Thyroid gland (tissue), 4 donors: ENCODE measurements at regions not wholly inside any gene's neighbourhood (a gene's known extent, or its start where the extent isn't known, plus 50 kb on each side); places are given as distances from the start of the nearest gene placed in this dataset.

Source experiments
- DNase-seq, 2 donors: peaks; one replicate each; pipeline ENCODE4 v3.0.0-alpha.2; 2019
- H3K27ac ChIP-seq, 3 donors: fragments of 200-600 bp; sonication (generic); 1 replicate in 2 of 3; 2 replicates in 1 of 3; pipeline ENCODE4 v1.5.1; 2016 to 2019; ENCODE audit warnings: mild to moderate bottlenecking in 1 of 3, moderate library complexity in 1 of 3
- H3K27me3 ChIP-seq: fragments of 200-600 bp; sonication (generic); one replicate; pipeline ENCODE4 v1.5.1; 2019
- H3K36me3 ChIP-seq, 2 donors: fragments of 200-600 bp; sonication (generic); one replicate each; pipeline ENCODE4 v1.5.1; 2016 to 2019
- H3K4me1 ChIP-seq, 2 donors: fragments of 200-600 bp; sonication (generic); one replicate each; pipeline ENCODE4 v1.5.1; 2017 to 2019
- H3K4me3 ChIP-seq, 3 donors: fragments of 200-600 bp; sonication (generic); replicated peaks in 1 of 3; 1 replicate in 2 of 3; 2 replicates in 1 of 3; pipeline ENCODE4 v1.5.1; 2016; ENCODE audit warnings: mild to moderate bottlenecking in 1 of 3
- H3K9me3 ChIP-seq: fragments of 200-600 bp; sonication (generic); one replicate; pipeline ENCODE4 v1.5.1; 2017
- POLR2A ChIP-seq, 2 donors: fragments of 450-650 bp; IDR thresholded peaks; one replicate each; pipeline ENCODE4 v1.6.1; 2017; ENCODE audit warnings: antibody characterized with exemption in 2 of 2, mild to moderate bottlenecking in 2 of 2, moderate library complexity in 1 of 2
- whole genome bisulfite sequencing, 2 donors: methylation state at CpG; one replicate each; pipeline ENCODE4 v1.1.5; 2017; 5-methylcytosine and 5-hydroxymethylcytosine counted together
- intact Hi-C: fragments of 100-400 bp; cut with DNase I; formaldehyde crosslinking; loops from one replicate; pipeline ENCODE4 v1.15.1; 2023
- TF ChIP-seq, protein P1 (sequence below), 6 experiments: fragments of 200-600 bp in 3 of 6; fragments of 450-650 bp in 3 of 6; sonication (generic) in 3 of 6; IDR thresholded peaks; one replicate each; pipeline ENCODE4 v1.5.1; 2016 to 2019; ENCODE audit warnings: antibody characterized with exemption in 6 of 6, mild to moderate bottlenecking in 2 of 6, inconsistent platforms in 1 of 6, moderate library complexity in 1 of 6

DNA sequence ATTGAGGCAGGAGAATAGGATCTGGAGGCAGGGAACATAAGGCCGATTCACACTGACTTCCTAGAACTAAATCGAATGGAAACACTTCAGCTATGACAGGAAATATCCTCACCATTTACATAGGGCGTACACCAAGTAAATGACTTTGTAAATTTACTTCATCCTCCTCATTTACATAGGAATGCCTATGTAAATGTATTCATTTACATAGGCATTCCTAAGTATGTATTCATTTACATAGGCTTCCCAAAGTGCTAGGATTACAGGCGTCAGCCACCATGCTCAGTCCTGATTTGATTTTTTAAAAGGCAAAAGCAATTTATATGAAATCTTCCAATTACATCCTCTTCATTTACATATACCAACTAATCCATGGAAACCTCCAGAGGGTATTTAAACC, 133.1 kb upstream of the RFC3 start:
- H3K4me3 ChIP-seq = no peak overlapping the region
- H3K27me3 ChIP-seq = no peaks in the 10 kb centered on the region
- WGBS, 2 donors = 82 to 88% methylated on average over 4 of the region's 4 CpGs
- no peaks in the 10 kb centered on the region for H3K9me3 ChIP-seq
- H3K4me1 ChIP-seq = no peaks in the 10 kb centered on the region
- no peaks in the 10 kb centered on the region for H3K36me3 ChIP-seq
- TF ChIP-seq, protein P1, sequence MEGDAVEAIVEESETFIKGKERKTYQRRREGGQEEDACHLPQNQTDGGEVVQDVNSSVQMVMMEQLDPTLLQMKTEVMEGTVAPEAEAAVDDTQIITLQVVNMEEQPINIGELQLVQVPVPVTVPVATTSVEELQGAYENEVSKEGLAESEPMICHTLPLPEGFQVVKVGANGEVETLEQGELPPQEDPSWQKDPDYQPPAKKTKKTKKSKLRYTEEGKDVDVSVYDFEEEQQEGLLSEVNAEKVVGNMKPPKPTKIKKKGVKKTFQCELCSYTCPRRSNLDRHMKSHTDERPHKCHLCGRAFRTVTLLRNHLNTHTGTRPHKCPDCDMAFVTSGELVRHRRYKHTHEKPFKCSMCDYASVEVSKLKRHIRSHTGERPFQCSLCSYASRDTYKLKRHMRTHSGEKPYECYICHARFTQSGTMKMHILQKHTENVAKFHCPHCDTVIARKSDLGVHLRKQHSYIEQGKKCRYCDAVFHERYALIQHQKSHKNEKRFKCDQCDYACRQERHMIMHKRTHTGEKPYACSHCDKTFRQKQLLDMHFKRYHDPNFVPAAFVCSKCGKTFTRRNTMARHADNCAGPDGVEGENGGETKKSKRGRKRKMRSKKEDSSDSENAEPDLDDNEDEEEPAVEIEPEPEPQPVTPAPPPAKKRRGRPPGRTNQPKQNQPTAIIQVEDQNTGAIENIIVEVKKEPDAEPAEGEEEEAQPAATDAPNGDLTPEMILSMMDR (IDR thresholded peaks at IDR 0.05) = no peak
- no peak for DNase-seq
- no peak overlapping the region for H3K27ac ChIP-seq
- intact Hi-C loops = no loop called here

DNA sequence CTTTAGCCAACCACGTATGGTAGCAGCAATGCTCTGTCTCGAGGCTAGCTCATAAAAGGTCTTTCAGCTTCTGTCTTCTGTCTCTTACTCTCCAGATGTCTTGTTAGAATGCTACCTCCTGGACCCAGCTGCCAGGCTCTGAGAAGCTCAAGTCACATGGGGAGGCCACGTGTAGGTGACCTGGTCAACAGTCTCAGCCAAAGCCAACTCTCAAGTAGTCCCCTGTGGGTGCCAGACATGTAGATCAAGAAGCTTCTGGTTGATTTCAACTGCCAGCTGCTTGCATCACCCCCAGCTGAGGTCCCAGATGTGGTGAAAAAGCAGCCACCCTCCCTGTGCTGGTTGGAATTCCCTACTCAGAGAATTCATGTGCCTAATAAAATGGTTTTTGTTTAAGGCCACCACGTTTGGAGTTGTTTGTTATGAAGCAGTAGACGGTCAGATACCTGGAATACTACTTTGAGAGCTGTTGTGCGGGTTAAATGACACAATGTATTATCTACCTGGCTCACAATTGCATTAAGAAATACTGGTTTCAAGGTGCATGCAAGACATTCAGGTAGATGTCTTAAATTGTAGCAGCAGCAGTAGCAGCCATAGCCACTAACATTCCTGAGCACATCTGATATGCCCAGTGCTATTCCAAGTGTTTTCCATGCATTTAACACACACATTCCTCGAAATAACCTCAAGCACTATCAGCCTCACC, 131.0 kb upstream of the RFC3 start:
- no peak overlapping the region for H3K4me3 ChIP-seq
- intact Hi-C loops = no loop called here
- WGBS, 2 donors = 74 to 82% methylated on average over 7 of the region's 7 CpGs
- H3K4me1 ChIP-seq = no peaks in the 10 kb centered on the region
- no peaks in the 10 kb centered on the region for H3K27me3 ChIP-seq
- H3K9me3 ChIP-seq = no peaks in the 10 kb centered on the region
- no peak for DNase-seq
- no peaks in the 10 kb centered on the region for H3K36me3 ChIP-seq
- no peak for TF ChIP-seq POLR2A (IDR thresholded peaks at IDR 0.05)
- TF ChIP-seq, protein P1 (IDR thresholded peaks at IDR 0.05) = no peak
- no peak overlapping the region for H3K27ac ChIP-seq

DNA sequence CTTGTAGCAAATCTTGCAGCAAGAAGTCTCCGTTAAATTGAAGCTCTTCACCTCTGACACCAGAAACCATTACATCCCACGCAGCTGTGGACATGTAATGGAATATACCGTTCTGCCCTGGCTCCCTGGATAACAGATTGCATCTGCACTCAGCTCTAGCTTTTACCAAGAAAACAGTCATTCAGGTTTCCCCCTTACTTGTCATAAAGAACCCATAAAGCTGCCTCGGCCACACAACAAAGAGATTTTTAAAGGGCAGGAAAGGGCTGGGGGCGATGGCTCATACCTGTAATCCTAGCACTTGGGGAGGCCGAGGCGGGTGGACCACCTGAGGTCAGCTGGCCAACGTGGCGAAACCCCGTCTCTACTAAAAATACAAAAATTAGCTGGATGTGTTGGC, 127.6 kb upstream of the RFC3 start:
- WGBS, 2 donors = 91% methylated on average over 10 of the region's 10 CpGs
- no peaks in the 10 kb centered on the region for H3K36me3 ChIP-seq
- TF ChIP-seq, protein P1 (IDR thresholded peaks at IDR 0.05) = no peak
- TF ChIP-seq POLR2A (IDR thresholded peaks at IDR 0.05) = no peak
- H3K27ac ChIP-seq = no peak overlapping the region
- no peaks in the 10 kb centered on the region for H3K9me3 ChIP-seq
- intact Hi-C loops = no loop called here
- no peaks in the 10 kb centered on the region for H3K27me3 ChIP-seq
- no peak overlapping the region for H3K4me3 ChIP-seq
- DNase-seq = no peak
- no peaks in the 10 kb centered on the region for H3K4me1 ChIP-seq

DNA sequence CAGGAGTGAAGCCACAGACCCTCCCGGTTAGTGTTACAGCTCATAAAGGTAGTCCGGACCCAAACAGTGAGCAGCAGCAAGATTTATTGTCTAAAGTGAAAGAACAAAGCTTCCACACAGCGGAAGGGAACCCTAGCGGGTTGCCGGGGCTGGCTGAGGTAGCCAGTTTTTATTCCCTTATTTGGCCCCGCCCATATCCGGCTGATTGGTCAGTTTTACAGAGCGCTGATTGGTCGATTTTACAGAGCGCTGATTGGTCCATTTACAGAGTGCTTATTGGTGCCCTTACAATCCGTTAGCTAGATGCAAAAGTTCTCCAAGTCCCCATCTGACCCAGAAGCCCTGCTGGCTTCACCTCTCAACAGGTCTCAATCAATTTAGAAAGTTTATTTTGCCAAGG, 126.0 kb upstream of the RFC3 start:
- intact Hi-C loops = no loop called here
- 92 to 97% methylated on average over 11 of the region's 11 CpGs for WGBS, 2 donors
- no peak for TF ChIP-seq POLR2A (IDR thresholded peaks at IDR 0.05)
- TF ChIP-seq, protein P1 (IDR thresholded peaks at IDR 0.05) = no peak

DNA sequence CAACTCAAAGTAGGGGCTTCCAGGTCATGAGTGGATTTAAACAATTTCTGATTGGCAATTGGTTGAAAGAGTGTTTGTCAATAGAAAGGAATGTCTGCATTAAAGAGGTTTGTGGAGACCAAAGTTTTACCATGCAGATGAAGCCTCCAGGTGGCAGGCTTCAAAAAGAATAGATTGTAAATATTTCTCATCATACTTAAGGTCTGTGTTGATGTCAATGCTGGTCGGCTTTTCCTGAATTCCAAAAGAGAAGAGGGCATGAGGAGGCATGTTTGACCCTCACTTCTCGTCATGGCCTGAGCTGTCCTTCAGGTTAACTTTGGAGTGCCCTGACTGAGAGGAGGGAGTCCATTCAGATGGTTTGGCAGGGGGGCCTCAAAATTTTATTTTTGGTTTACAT, 125.4 kb upstream of the RFC3 start:
- 84 to 85% methylated on average over 2 of the region's 2 CpGs for WGBS, 2 donors
- H3K9me3 ChIP-seq = no peaks in the 10 kb centered on the region
- no peak overlapping the region for H3K27ac ChIP-seq
- no peaks in the 10 kb centered on the region for H3K4me1 ChIP-seq
- intact Hi-C loops = no loop called here
- no peak for TF ChIP-seq POLR2A (IDR thresholded peaks at IDR 0.05)
- TF ChIP-seq, protein P1 (IDR thresholded peaks at IDR 0.05) = no peak
- H3K36me3 ChIP-seq = no peaks in the 10 kb centered on the region
- no peak for DNase-seq
- no peak overlapping the region for H3K4me3 ChIP-seq
- no peaks in the 10 kb centered on the region for H3K27me3 ChIP-seq

More for the DNA sequence above, 126.0 kb upstream of the RFC3 start:
- no peak for DNase-seq
- Histone ChIP-seq H3K27ac (no peak overlapping the region), H3K27me3 (no peaks in the 10 kb centered on the region), H3K4me1 (no peaks in the 10 kb centered on the region), H3K4me3 (no peak overlapping the region), H3K36me3 (no peaks in the 10 kb centered on the region), H3K9me3 (no peaks in the 10 kb centered on the region)
